Heart left ventricle (tissue), 16 donors: ENCODE measurements at regions not wholly inside any gene's neighbourhood (a gene's known extent, or its start where the extent isn't known, plus 50 kb on each side); places are given as distances from the start of the nearest gene placed in this dataset.

Source experiments
- ATAC-seq, 4 donors: fragments of 200-7000 bp; cut with Tn5 transposase; one replicate each; pipeline ENCODE4 v1.9.1; 2020 to 2022; ENCODE audit warnings: moderate library complexity in 4 of 4, mild to moderate bottlenecking in 3 of 4, moderate number of reproducible peaks in 1 of 4
- DNase-seq, 5 donors: peaks; one replicate each; pipeline ENCODE4 v3.0.0-alpha.2; 2020
- H3K27ac ChIP-seq, 12 donors: fragments of 200-600 bp; sonication (generic) in 4 of 12; one replicate each; pipeline versions ENCODE4 v1.5.0 to v1.8.0; 2016 to 2022; ENCODE audit warnings: mild to moderate bottlenecking in 2 of 12
- H3K27me3 ChIP-seq, 9 donors: fragments of 200-600 bp; sonication (generic) in 2 of 9; one replicate each; pipeline versions ENCODE4 v1.5.1 to v1.8.0; 2016 to 2022; ENCODE audit warnings: mild to moderate bottlenecking in 3 of 9
- H3K36me3 ChIP-seq, 9 donors: fragments of 200-600 bp; sonication (generic) in 2 of 9; one replicate each; pipeline versions ENCODE4 v1.5.0 to v1.8.0; 2018 to 2022; ENCODE audit warnings: mild to moderate bottlenecking in 2 of 9
- H3K4me1 ChIP-seq, 12 donors: fragments of 200-600 bp; sonication (generic) in 4 of 12; one replicate each; pipeline versions ENCODE4 v1.5.0 to v1.8.0; 2016 to 2022; ENCODE audit warnings: mild to moderate bottlenecking in 3 of 12
- H3K4me3 ChIP-seq, 12 donors: fragments of 200-600 bp; sonication (generic) in 4 of 12; one replicate each; pipeline versions ENCODE4 v1.5.0 to v1.8.0; 2017 to 2022; ENCODE audit warnings: mild to moderate bottlenecking in 9 of 12, moderate library complexity in 4 of 12
- H3K9me3 ChIP-seq, 12 donors: fragments of 200-600 bp; sonication (generic) in 4 of 12; one replicate each; pipeline versions ENCODE4 v1.5.0 to v1.8.0; 2016 to 2022; ENCODE audit warnings: mild to moderate bottlenecking in 1 of 12
- CTCF ChIP-seq, 12 donors: fragments of 200-600 bp; sonication (generic) in 4 of 12; IDR thresholded peaks; one replicate each; pipeline versions ENCODE4 v1.5.0 to v1.8.0; 2018 to 2022; ENCODE audit warnings: antibody characterized with exemption in 12 of 12, mild to moderate bottlenecking in 5 of 12
- POLR2A ChIP-seq, 2 donors: fragments of 450-650 bp; IDR thresholded peaks; one replicate each; pipeline ENCODE4 v1.6.1; 2017; ENCODE audit warnings: antibody characterized with exemption in 2 of 2, mild to moderate bottlenecking in 2 of 2, moderate library complexity in 2 of 2
- WGBS, 4 donors: extraction: QIAGEN DNeasy Blood & Tissue Kit in 2 of 4; methylation state at CpG; one replicate each; pipeline versions ENCODE4 v1.1.5 to v1.1.7; 2013 to 2018; 5-methylcytosine and 5-hydroxymethylcytosine counted together
- intact Hi-C, 10 donors: fragments of 100-400 bp; cut with DNase I; formaldehyde crosslinking; loops; one replicate each; pipeline versions ENCODE4 v1.11.1 to v1.14.2; 2022
- donor health status: ischemic (EF 13 %, LVEDD 7.1; RV severe dilation, severe dysfunction).
- donor health status: healthy with polysubstance abuse.
- donor health status: DM: no; HTN: yes; CAD: no.
- donor health status: DM: no; HTN: no; CAD: no.
- donor health status: ischemic (EF 25% LVEDD 6.9; RV normal size, moderate dysfunction).
- donor health status: ischemic (EF 25% LVEDD 5.7; RV mildly dilated, moderate dysfunction).
- donor health status: healthy.
- donor health status: DM: yes; HTN: yes; CAD: no.
- donor health status: ischemic (EF 35%, LVEDD 5.7; RV mildly dilated, moderate dysfunction).
- donor health status: nonischemic (EF 11% LVEDD 7.7; RV severe dilation, severe dysfunction).
- donor health status: DM: yes; HTN: yes; CAD: no.
- donor health status: PGD.
- donor health status: ischemic (EF 29% LVEDD 5.4; RV normal size, mild dysfunction).
- donor health status: nonischemic (EF 23%, LVEDD 6.1; RV moderate dilation, normal function).

GRCh38 chr13:70579941-70580340, 471.7 kb upstream of the KLHL1 start:
- Histone ChIP-seq H3K4me1 (no peaks in the 10 kb centered on the region), H3K27me3 (no peaks in the 10 kb centered on the region), H3K27ac (no peak overlapping the region), H3K4me3 (no peak overlapping the region), H3K36me3 (no peaks in the 10 kb centered on the region), H3K9me3 (no peaks in the 10 kb centered on the region)
- TF ChIP-seq CTCF (IDR thresholded peaks at IDR 0.05) = no peak
- no peak for TF ChIP-seq POLR2A (IDR thresholded peaks at IDR 0.05)
- DNase-seq = no peak
- no peak for ATAC-seq
- WGBS, 4 donors = 83 to 91% (median 85%) methylated on average over 3 of the region's 3 CpGs
- intact Hi-C loops = no loop called here

- Histone ChIP-seq H3K4me3 (no peak overlapping the region), H3K27me3 (no peaks in the 10 kb centered on the region), H3K27ac (no peak overlapping the region), H3K9me3 (no peaks in the 10 kb centered on the region), H3K36me3 (no peaks in the 10 kb centered on the region), H3K4me1 (no peaks in the 10 kb centered on the region)
- intact Hi-C loops = no loop called here
- 86 to 93% (median 88%) methylated on average over 3 of the region's 3 CpGs for WGBS, 4 donors
- DNase-seq (no peak), ATAC-seq (no peak)
- TF ChIP-seq POLR2A (IDR thresholded peaks at IDR 0.05) = no peak
- TF ChIP-seq CTCF (IDR thresholded peaks at IDR 0.05) = no peak
Measured at GRCh38 chr13:70571221-70571620, 463.0 kb upstream of the KLHL1 start.

- Histone ChIP-seq H3K36me3 (no peaks in the 10 kb centered on the region), H3K9me3 (no peaks in the 10 kb centered on the region), H3K27ac (no peak overlapping the region), H3K27me3 (no peaks in the 10 kb centered on the region), H3K4me3 (no peak overlapping the region), H3K4me1 (no peaks in the 10 kb centered on the region)
- intact Hi-C loops = loop anchor here in 8 of 10 donors (2.0 to 10.0 kb wide), 4 partner anchors 1030 to 1034 kb away; no protein-coding TSS in a partner anchor
- DNase-seq (no peak), ATAC-seq (no peak)
- no peak for TF ChIP-seq POLR2A (IDR thresholded peaks at IDR 0.05)
- peak; percentile 28 to 74 (median 58) for TF ChIP-seq CTCF (IDR thresholded peaks at IDR 0.05)
- 83 to 88% (median 86%) methylated on average over 1 of the region's 1 CpG for WGBS, 4 donors
Measured at GRCh38 chr13:70568571-70568970, 460.3 kb upstream of the KLHL1 start.

- ATAC-seq (no peak), DNase-seq (no peak)
- no peak for TF ChIP-seq CTCF (IDR thresholded peaks at IDR 0.05)
- TF ChIP-seq POLR2A (IDR thresholded peaks at IDR 0.05) = no peak
- no peaks in the 10 kb centered on the region for H3K36me3 ChIP-seq
- WGBS, 4 donors = 73 to 81% (median 78%) methylated on average over 2 of the region's 2 CpGs
- H3K4me1 ChIP-seq = no peaks in the 10 kb centered on the region
- no peak overlapping the region for H3K27ac ChIP-seq
- H3K4me3 ChIP-seq = no peak overlapping the region
- no peaks in the 10 kb centered on the region for H3K27me3 ChIP-seq
- peaks cover 0 to 5% (median 0%) of the 10 kb centered on the region in 12 donors for H3K9me3 ChIP-seq
- intact Hi-C loops = no loop called here
Measured at GRCh38 chr13:70544706-70545105, 436.5 kb upstream of the KLHL1 start.
